WTC11 (cell line): ENCODE measurements at regions not wholly inside any gene's neighbourhood (a gene's known extent, or its start where the extent isn't known, plus 50 kb on each side); places are given as distances from the start of the nearest gene placed in this dataset.
"Not testable (repeated sequence)": the region's sequence is repeated elsewhere in the genome, so short reads cannot be mapped to it uniquely, and the experiment has no call there.

Experiments
- ATAC-seq: fragments of 200-7000 bp; cut with Tn5 transposase; 2 replicates; pipeline ENCODE4 v1.10.0; 2021; ENCODE audit warnings: mild to moderate bottlenecking, moderate library complexity
- CTCF ChIA-PET: fragments of 300-600 bp; sonication (Branson Sonifier 250); formaldehyde crosslinking; loops from one replicate; lab custom pipeline; 2021; ENCODE audit warnings: antibody characterized with exemption; lab: Charles Lee
- POLR2A ChIA-PET: fragments of 350-600 bp; sonication (Branson Sonifier 250); formaldehyde crosslinking; loops from one replicate; lab custom pipeline; 2021; ENCODE audit warnings: antibody characterized with exemption; lab: Charles Lee
- DNase-seq: peaks from one replicate; pipeline ENCODE4 v3.0.0; 2021; ENCODE audit warnings: low spot score
- H3K27ac Mint-ChIP-seq: 2 replicates; pipeline ENCODE4 v1.8.0; 2021; ENCODE audit warnings: mixed read lengths
- H3K27me3 Mint-ChIP-seq: 2 replicates; pipeline ENCODE4 v1.8.0; 2021; ENCODE audit warnings: low read depth, mild to moderate bottlenecking, moderate library complexity, mixed read lengths
- H3K36me3 Mint-ChIP-seq: 2 replicates; pipeline ENCODE4 v1.8.0; 2021; ENCODE audit warnings: mixed read lengths
- H3K4me1 Mint-ChIP-seq: 2 replicates; pipeline ENCODE4 v1.8.0; 2022; ENCODE audit warnings: mixed read lengths
- H3K4me3 Mint-ChIP-seq: 2 replicates; pipeline ENCODE4 v1.8.0; 2021; ENCODE audit warnings: mild to moderate bottlenecking, moderate library complexity, mixed read lengths
- H3K9me3 Mint-ChIP-seq: 2 replicates; pipeline ENCODE4 v1.8.0; 2021; ENCODE audit warnings: mixed read lengths
- ATF2 ChIP-seq: sonication (generic); formaldehyde crosslinking; IDR thresholded peaks from 2 replicates; pipeline ENCODE4 v1.8.1; 2022; ENCODE audit warnings: low read depth, missing genetic modification reagents, borderline replicate concordance
- CREM ChIP-seq: sonication (generic); formaldehyde crosslinking; IDR thresholded peaks from 2 replicates; pipeline ENCODE4 v1.8.1; 2022; ENCODE audit warnings: mild to moderate bottlenecking, missing genetic modification reagents, moderate library complexity
- ELF4 ChIP-seq: sonication (generic); formaldehyde crosslinking; IDR thresholded peaks from 2 replicates; pipeline ENCODE4 v1.8.1; 2022; ENCODE audit warnings: low read depth, mild to moderate bottlenecking, moderate library complexity, missing genetic modification reagents
- EMX1 ChIP-seq: fragments of 250-450 bp; sonication (Bioruptor Pico); IDR thresholded peaks from 2 replicates; pipeline ENCODE4 v1.8.0; 2021; ENCODE audit warnings: mild to moderate bottlenecking
- ETV6 ChIP-seq: sonication (generic); formaldehyde crosslinking; IDR thresholded peaks from 2 replicates; pipeline ENCODE4 v1.8.1; 2022; ENCODE audit warnings: mild to moderate bottlenecking, missing genetic modification reagents
- GTF2I ChIP-seq: fragments of 250-450 bp; sonication (Bioruptor Pico); conservative IDR thresholded peaks from 2 replicates; pipeline ENCODE4 v1.4.0; 2021; ENCODE audit warnings: mild to moderate bottlenecking
- KAT7 ChIP-seq: sonication (generic); formaldehyde crosslinking; IDR thresholded peaks from 2 replicates; pipeline ENCODE4 v1.8.1; 2023; ENCODE audit warnings: missing genetic modification reagents, mild to moderate bottlenecking, borderline replicate concordance
- MLX ChIP-seq: sonication (generic); formaldehyde crosslinking; IDR thresholded peaks from 2 replicates; pipeline ENCODE4 v1.8.1; 2023; ENCODE audit warnings: mild to moderate bottlenecking, missing genetic modification reagents, moderate library complexity
- MYBL2 ChIP-seq: sonication (generic); formaldehyde crosslinking; IDR thresholded peaks from 2 replicates; pipeline ENCODE4 v1.8.1; 2023; ENCODE audit warnings: mild to moderate bottlenecking, moderate library complexity, missing genetic modification reagents
- NFE2L1 ChIP-seq: sonication (generic); formaldehyde crosslinking; IDR thresholded peaks from 2 replicates; pipeline ENCODE4 v1.8.1; 2023; ENCODE audit warnings: missing genetic modification reagents
- RORB ChIP-seq: fragments of 250-450 bp; sonication (Bioruptor Pico); IDR thresholded peaks from 2 replicates; pipeline ENCODE4 v1.9.0; 2021; ENCODE audit warnings: mild to moderate bottlenecking
- TCF7 ChIP-seq: sonication (generic); formaldehyde crosslinking; IDR thresholded peaks from 2 replicates; pipeline ENCODE4 v1.8.0; 2022; ENCODE audit warnings: mild to moderate bottlenecking, low read depth, missing genetic modification reagents, moderate library complexity
- USF1 ChIP-seq: sonication (generic); formaldehyde crosslinking; IDR thresholded peaks from 2 replicates; pipeline ENCODE4 v1.8.0; 2022; ENCODE audit warnings: mild to moderate bottlenecking, missing genetic modification reagents
- ZBTB21 ChIP-seq: sonication (generic); formaldehyde crosslinking; IDR thresholded peaks from 2 replicates; pipeline ENCODE4 v1.8.1; 2023; ENCODE audit warnings: mild to moderate bottlenecking, missing genetic modification reagents, borderline replicate concordance
- ZNF219 ChIP-seq: sonication (generic); formaldehyde crosslinking; IDR thresholded peaks from 2 replicates; pipeline ENCODE4 v1.8.0; 2023; ENCODE audit warnings: missing genetic modification reagents, mild to moderate bottlenecking, borderline replicate concordance
- ZNF396 ChIP-seq: fragments of 250-450 bp; sonication (Bioruptor Pico); IDR thresholded peaks from 2 replicates; pipeline ENCODE4 v1.8.0; 2021; ENCODE audit warnings: mild to moderate bottlenecking, moderate library complexity, borderline replicate concordance
- ZNF671 ChIP-seq: fragments of 250-450 bp; sonication (Bioruptor Pico); IDR thresholded peaks from 2 replicates; pipeline ENCODE4 v1.8.0; 2021; ENCODE audit warnings: mild to moderate bottlenecking
- ZSCAN18 ChIP-seq: fragments of 250-450 bp; sonication (Bioruptor Pico); IDR thresholded peaks from 2 replicates; pipeline ENCODE4 v2.1.2; 2022; ENCODE audit warnings: mild to moderate bottlenecking, moderate library complexity
- TF ChIP-seq, protein P1 (sequence below): sonication (generic); formaldehyde crosslinking; IDR thresholded peaks from 2 replicates; pipeline ENCODE4 v1.8.1; 2023; ENCODE audit warnings: mild to moderate bottlenecking, missing genetic modification reagents
- TF ChIP-seq, protein P2 (sequence below): sonication (generic); formaldehyde crosslinking; IDR thresholded peaks from 2 replicates; pipeline ENCODE4 v1.8.0; 2022; ENCODE audit warnings: mild to moderate bottlenecking, missing genetic modification reagents

DNA sequence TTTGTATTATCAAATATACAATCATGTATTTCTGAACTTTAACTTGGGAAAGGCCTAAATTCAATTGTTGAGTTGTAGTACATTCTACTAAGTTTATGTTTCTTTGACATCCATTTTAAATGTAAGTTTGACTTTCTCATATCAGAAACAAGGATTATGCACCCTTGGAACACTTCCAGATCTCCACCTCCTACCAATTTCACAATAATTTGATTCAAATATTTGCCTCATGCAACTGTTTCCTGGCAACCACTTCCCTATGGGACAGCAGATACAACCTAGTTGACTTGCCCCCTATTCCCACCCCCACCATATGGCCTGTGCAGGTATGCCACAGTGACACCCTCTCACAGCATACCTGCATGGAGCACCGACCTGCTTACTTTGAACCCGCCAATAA lies 506.4 kb upstream of the PABPC4L start:
- no peak overlapping the region for H3K27ac Mint-ChIP-seq
- ChIA-PET POLR2A (no interaction called here), CTCF (interaction anchor here (1.4 kb wide), 1 partner anchor 69 kb away, joined by 3 read pairs; no protein-coding TSS in a partner anchor)
- peaks cover 11% of the 10 kb centered on the region for H3K9me3 Mint-ChIP-seq
- ATAC-seq (no peak), DNase-seq (no peak)
- H3K4me3 Mint-ChIP-seq: no peak overlapping the region
- H3K36me3 Mint-ChIP-seq: peaks cover 4% of the 10 kb centered on the region; the same call in 1 of the 2 replicates
- H3K4me1 Mint-ChIP-seq: peaks cover 8% of the 10 kb centered on the region
- H3K27me3 Mint-ChIP-seq: no peaks in the 10 kb centered on the region
- TF ChIP-seq ZBTB21 (CRISPR knock-in tag) (no peak), ELF4 (CRISPR knock-in tag) (no peak)

- ATAC-seq: no peak
- DNase-seq: no peak
- Mint-ChIP-seq H3K9me3 (peaks cover 20% of the 10 kb centered on the region), H3K27ac (no peak overlapping the region), H3K27me3 (no peaks in the 10 kb centered on the region), H3K36me3 (peaks cover 24% of the 10 kb centered on the region), H3K4me3 (no peak overlapping the region), H3K4me1 (peaks cover 6% of the 10 kb centered on the region)
- CTCF ChIA-PET: no interaction called here
- TF ChIP-seq MYBL2 (no peak), EMX1 (CRISPR knock-in tag) (no peak), TCF7 (CRISPR knock-in tag) (no peak), GTF2I (CRISPR knock-in tag) (no peak), ZNF671 (CRISPR knock-in tag) (no peak), CREM (CRISPR knock-in tag) (no peak), RORB (no peak), MLX (CRISPR knock-in tag) (no peak), KAT7 (no peak), ETV6 (no peak)
- TF ChIP-seq, protein P1, sequence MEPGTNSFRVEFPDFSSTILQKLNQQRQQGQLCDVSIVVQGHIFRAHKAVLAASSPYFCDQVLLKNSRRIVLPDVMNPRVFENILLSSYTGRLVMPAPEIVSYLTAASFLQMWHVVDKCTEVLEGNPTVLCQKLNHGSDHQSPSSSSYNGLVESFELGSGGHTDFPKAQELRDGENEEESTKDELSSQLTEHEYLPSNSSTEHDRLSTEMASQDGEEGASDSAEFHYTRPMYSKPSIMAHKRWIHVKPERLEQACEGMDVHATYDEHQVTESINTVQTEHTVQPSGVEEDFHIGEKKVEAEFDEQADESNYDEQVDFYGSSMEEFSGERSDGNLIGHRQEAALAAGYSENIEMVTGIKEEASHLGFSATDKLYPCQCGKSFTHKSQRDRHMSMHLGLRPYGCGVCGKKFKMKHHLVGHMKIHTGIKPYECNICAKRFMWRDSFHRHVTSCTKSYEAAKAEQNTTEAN (CRISPR knock-in tag): no peak
- TF ChIP-seq, protein P2, sequence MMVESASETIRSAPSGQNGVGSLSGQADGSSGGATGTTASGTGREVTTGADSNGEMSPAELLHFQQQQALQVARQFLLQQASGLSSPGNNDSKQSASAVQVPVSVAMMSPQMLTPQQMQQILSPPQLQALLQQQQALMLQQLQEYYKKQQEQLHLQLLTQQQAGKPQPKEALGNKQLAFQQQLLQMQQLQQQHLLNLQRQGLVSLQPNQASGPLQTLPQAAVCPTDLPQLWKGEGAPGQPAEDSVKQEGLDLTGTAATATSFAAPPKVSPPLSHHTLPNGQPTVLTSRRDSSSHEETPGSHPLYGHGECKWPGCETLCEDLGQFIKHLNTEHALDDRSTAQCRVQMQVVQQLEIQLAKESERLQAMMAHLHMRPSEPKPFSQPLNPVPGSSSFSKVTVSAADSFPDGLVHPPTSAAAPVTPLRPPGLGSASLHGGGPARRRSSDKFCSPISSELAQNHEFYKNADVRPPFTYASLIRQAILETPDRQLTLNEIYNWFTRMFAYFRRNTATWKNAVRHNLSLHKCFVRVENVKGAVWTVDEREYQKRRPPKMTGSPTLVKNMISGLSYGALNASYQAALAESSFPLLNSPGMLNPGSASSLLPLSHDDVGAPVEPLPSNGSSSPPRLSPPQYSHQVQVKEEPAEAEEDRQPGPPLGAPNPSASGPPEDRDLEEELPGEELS (CRISPR knock-in tag): no peak
- POLR2A ChIA-PET: no interaction called here
Measured at GRCh38 chr4:134702374-134702773, 500.8 kb upstream of the PABPC4L start.

DNA sequence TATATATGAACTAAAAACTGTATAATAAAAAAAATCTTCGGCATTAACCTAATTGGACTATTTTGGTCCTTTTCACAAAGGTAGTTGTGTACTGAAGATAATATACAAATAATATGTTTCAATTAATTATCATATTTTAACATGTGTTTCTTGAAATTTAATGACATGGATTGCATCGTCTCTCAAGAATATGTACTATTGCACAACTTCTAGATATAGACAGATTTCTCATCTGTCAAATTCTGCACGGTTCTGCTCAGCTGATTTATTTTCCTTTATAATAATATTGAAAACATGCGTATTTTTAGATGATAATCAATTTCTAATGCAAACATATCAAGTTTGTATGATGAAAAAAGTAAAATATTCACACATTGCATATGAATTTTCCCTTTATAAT lies 498.7 kb upstream of the PABPC4L start:
- TF ChIP-seq ZNF219 (no peak), ZSCAN18 (CRISPR knock-in tag) (no peak), ATF2 (CRISPR knock-in tag) (no peak), ZNF396 (CRISPR knock-in tag) (no peak), NFE2L1 (CRISPR knock-in tag) (no peak), USF1 (CRISPR knock-in tag) (no peak)
- TF ChIP-seq, all 79 proteins: peak for 0
- no peak overlapping the region for H3K27ac Mint-ChIP-seq
- H3K27me3 Mint-ChIP-seq: no peaks in the 10 kb centered on the region
- H3K4me1 Mint-ChIP-seq: peaks cover 11% of the 10 kb centered on the region
- H3K36me3 Mint-ChIP-seq: peaks cover 39% of the 10 kb centered on the region
- no peak overlapping the region for H3K4me3 Mint-ChIP-seq
- no peak for ATAC-seq
- no peak for DNase-seq
- POLR2A ChIA-PET: no interaction called here
- peaks cover 31% of the 10 kb centered on the region for H3K9me3 Mint-ChIP-seq
- CTCF ChIA-PET: no interaction called here

- H3K27ac Mint-ChIP-seq: peak overlapping the region; percentile 97
- CTCF ChIA-PET, POLR2A ChIA-PET: not testable (repeated sequence)
Measured at GRCh38 chr4:134698831-134699230, 497.2 kb upstream of the PABPC4L start.

More at GRCh38 chr4:134698831-134699230, 497.2 kb upstream of the PABPC4L start:
- not testable (repeated sequence) for ATAC-seq, H3K4me3 Mint-ChIP-seq, H3K27me3 Mint-ChIP-seq
- peak; percentile 17 for DNase-seq
- Mint-ChIP-seq H3K36me3 (peaks cover 48% of the 10 kb centered on the region), H3K9me3 (peaks cover 43% of the 10 kb centered on the region), H3K4me1 (peaks cover 23% of the 10 kb centered on the region)
